HG03342 (cell line): ENCODE measurements at regions not wholly inside any gene's neighbourhood (a gene's known extent, or its start where the extent isn't known, plus 50 kb on each side); places are given as distances from the start of the nearest gene placed in this dataset.

ENCODE experiments used
- ATAC-seq: cut with Tn5 transposase; IDR thresholded peaks from one replicate; pipeline ENCODE4 v1.9.1; 2021; ENCODE audit warnings: mild to moderate bottlenecking, moderate library complexity; ENCODE audit not compliant: unreplicated experiment

GRCh38 chr18:60319129-60319528 is 53.4 kb downstream of the MC4R start:
- no peak for ATAC-seq

GRCh38 chr18:60311676-60312360 is 60.8 kb downstream of the MC4R start:
- no peak for ATAC-seq

GRCh38 chr18:60295674-60296073 is 76.9 kb downstream of the MC4R start:
- ATAC-seq = no peak

- ATAC-seq = no peak
Observed at GRCh38 chr18:60292186-60292585, 80.4 kb downstream of the MC4R start.

GRCh38 chr18:60279391-60279790 is 93.2 kb downstream of the MC4R start:
- no peak for ATAC-seq

GRCh38 chr18:60277855-60278480 is 94.6 kb downstream of the MC4R start:
- ATAC-seq = no peak

GRCh38 chr18:60267391-60268058 is 105.0 kb downstream of the MC4R start:
- ATAC-seq = no peak

GRCh38 chr18:60266558-60266957 is 106.0 kb downstream of the MC4R start:
- ATAC-seq = no peak

- peak; percentile 94 for ATAC-seq
Observed at GRCh38 chr18:60259052-60259681, 113.4 kb downstream of the MC4R start.

GRCh38 chr18:60249388-60249787 is 123.2 kb downstream of the MC4R start:
- ATAC-seq = no peak

GRCh38 chr18:60248336-60249330 is 123.9 kb downstream of the MC4R start:
- ATAC-seq = no peak

- ATAC-seq = peak; percentile 71
Observed at GRCh38 chr18:60247103-60247502, 125.5 kb downstream of the MC4R start.

- ATAC-seq = peak; percentile 86
Observed at GRCh38 chr18:60246606-60247005, 126.0 kb downstream of the MC4R start.

- no peak for ATAC-seq
Observed at GRCh38 chr18:60245096-60245495, 127.5 kb downstream of the MC4R start.

- ATAC-seq = peak; percentile 96
Observed at GRCh38 chr18:60239024-60239710, 133.4 kb downstream of the MC4R start.

- ATAC-seq = no peak
Observed at GRCh38 chr18:60235164-60235563, 137.4 kb downstream of the MC4R start.

- peak; percentile 51 for ATAC-seq
Observed at GRCh38 chr18:60232541-60232940, 140.0 kb downstream of the MC4R start.

- no peak for ATAC-seq
Observed at GRCh38 chr18:60228609-60229595, 143.7 kb downstream of the MC4R start.

GRCh38 chr18:60215432-60215831 is 157.1 kb downstream of the MC4R start:
- peak; percentile 52 for ATAC-seq
